GM12891 (cell line): ENCODE measurements at regions not wholly inside any gene's neighbourhood (a gene's known extent, or its start where the extent isn't known, plus 50 kb on each side); places are given as distances from the start of the nearest gene placed in this dataset.

ENCODE experiments used
- DNase-seq: peaks from one replicate; pipeline ENCODE4 v3.0.0; 2011; ENCODE audit warnings: low spot score; ENCODE audit not compliant: insufficient read length
- FAIRE-seq: peaks from 2 replicates; lab custom pipeline; 2011; peaks lifted over from hg19 to GRCh38; lab: Jason Lieb, UNC
- PAX5 ChIP-seq: IDR thresholded peaks from 2 replicates; pipeline ENCODE4 v1.6.1; 2011; ENCODE audit warnings: low read length, moderate library complexity, mild to moderate bottlenecking; ENCODE audit not compliant: insufficient read depth, severe bottlenecking
- POLR2A ChIP-seq: IDR thresholded peaks from 2 replicates; pipeline ENCODE4 v1.6.1; 2011; ENCODE audit warnings: low read depth, low read length, control low read depth
- POLR2AphosphoS5 ChIP-seq: IDR thresholded peaks from 2 replicates; pipeline ENCODE4 v1.6.1; 2011; ENCODE audit warnings: low read depth, low read length, control low read depth
- POU2F2 ChIP-seq: IDR thresholded peaks from 2 replicates; pipeline ENCODE4 v1.6.1; 2011; ENCODE audit warnings: low read depth, mild to moderate bottlenecking, control low read depth, low read length, moderate library complexity
- SPI1 ChIP-seq: IDR thresholded peaks from 2 replicates; pipeline ENCODE4 v1.6.1; 2011; ENCODE audit warnings: low read depth, low read length, control low read depth
- TAF1 ChIP-seq: IDR thresholded peaks from 2 replicates; pipeline ENCODE4 v1.6.1; 2011; ENCODE audit warnings: low read depth, low read length, control low read depth

- DNase-seq (no peak), FAIRE-seq (no peak)
- no peak for TF ChIP-seq SPI1
- TF ChIP-seq POLR2A, result no peak
- TF ChIP-seq POLR2AphosphoS5, result no peak
These were observed 192.4 kb upstream of the PEX5L start for GRCh38 chr3:180229113-180229512.

GRCh38 chr3:180239939-180240338, 203.2 kb upstream of the PEX5L start:
- DNase-seq, result no peak
- no peak for FAIRE-seq
- no peak for TF ChIP-seq POU2F2
- no peak for TF ChIP-seq POLR2AphosphoS5
- no peak for TF ChIP-seq POLR2A
- no peak for TF ChIP-seq PAX5
- no peak for TF ChIP-seq SPI1
- TF ChIP-seq TAF1, result no peak

GRCh38 chr3:180246688-180247195, 210.0 kb upstream of the PEX5L start:
- no peak for TF ChIP-seq POLR2A
- TF ChIP-seq POU2F2, result no peak
- no peak for TF ChIP-seq PAX5
- TF ChIP-seq SPI1, result no peak
- no peak for TF ChIP-seq TAF1
- TF ChIP-seq POLR2AphosphoS5, result no peak
- DNase-seq (no peak), FAIRE-seq (no peak)

- FAIRE-seq (no peak), DNase-seq (no peak)
- TF ChIP-seq PAX5 (no peak), POLR2A (no peak), SPI1 (no peak), POU2F2 (no peak), TAF1 (no peak), POLR2AphosphoS5 (no peak)
These were observed 213.4 kb upstream of the PEX5L start for GRCh38 chr3:180250172-180250571.

GRCh38 chr3:180252683-180253082, 215.9 kb upstream of the PEX5L start:
- DNase-seq, result no peak
- no peak for FAIRE-seq

DNA sequence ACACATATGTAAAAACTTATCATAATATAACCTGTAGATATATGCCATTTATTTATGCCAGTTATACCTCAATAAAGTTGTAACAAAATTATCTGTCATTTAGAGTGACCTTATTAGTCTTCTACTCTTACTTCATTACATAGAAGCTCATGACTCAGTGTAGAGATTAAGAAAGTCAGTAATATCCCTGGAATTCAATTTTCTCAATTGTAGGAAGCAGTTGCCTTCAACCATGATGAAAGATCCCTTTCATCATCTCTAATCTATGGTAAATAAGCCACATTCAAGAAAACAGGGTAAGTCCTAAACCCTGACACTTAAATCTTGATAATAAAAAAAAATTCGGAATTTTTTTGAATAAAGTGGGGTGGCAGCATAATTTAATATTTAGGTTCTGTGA, 216.5 kb upstream of the PEX5L start:
- TF ChIP-seq POLR2A (no peak), POLR2AphosphoS5 (no peak), PAX5 (no peak), SPI1 (no peak), POU2F2 (no peak), TAF1 (no peak)
- FAIRE-seq, result no peak
- no peak for DNase-seq

More at GRCh38 chr3:180252683-180253082, 215.9 kb upstream of the PEX5L start:
- TF ChIP-seq SPI1 (no peak), TAF1 (no peak), PAX5 (no peak), POLR2AphosphoS5 (no peak)

DNA sequence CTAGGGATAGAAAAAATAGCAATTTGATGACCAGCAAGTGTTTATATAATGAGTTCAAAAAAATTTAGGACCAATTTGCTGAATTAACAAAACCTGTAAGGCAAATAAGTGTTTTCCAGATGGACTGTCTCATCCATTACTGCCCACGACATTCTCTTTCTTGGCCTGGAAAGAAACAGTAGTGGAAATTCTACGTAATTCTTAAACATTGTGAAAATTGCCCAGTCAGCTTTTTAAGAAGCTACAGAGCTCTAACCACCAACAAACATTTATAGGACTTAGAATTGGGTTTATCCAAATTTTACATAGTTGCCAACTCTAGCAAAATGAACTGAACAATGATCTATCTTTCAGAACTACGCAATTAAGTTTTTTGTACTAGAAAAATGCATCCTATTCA, 227.7 kb upstream of the PEX5L start:
- FAIRE-seq (no peak), DNase-seq (no peak)

GRCh38 chr3:180265551-180265950, 228.8 kb upstream of the PEX5L start:
- DNase-seq, result no peak
- no peak for TF ChIP-seq POLR2A
- no peak for TF ChIP-seq PAX5
- no peak for TF ChIP-seq TAF1
- no peak for FAIRE-seq

More for the DNA sequence above, 227.7 kb upstream of the PEX5L start:
- TF ChIP-seq SPI1, result no peak
- no peak for TF ChIP-seq TAF1
- TF ChIP-seq POLR2AphosphoS5, result no peak
- no peak for TF ChIP-seq PAX5
- TF ChIP-seq POU2F2, result no peak
- no peak for TF ChIP-seq POLR2A

DNA sequence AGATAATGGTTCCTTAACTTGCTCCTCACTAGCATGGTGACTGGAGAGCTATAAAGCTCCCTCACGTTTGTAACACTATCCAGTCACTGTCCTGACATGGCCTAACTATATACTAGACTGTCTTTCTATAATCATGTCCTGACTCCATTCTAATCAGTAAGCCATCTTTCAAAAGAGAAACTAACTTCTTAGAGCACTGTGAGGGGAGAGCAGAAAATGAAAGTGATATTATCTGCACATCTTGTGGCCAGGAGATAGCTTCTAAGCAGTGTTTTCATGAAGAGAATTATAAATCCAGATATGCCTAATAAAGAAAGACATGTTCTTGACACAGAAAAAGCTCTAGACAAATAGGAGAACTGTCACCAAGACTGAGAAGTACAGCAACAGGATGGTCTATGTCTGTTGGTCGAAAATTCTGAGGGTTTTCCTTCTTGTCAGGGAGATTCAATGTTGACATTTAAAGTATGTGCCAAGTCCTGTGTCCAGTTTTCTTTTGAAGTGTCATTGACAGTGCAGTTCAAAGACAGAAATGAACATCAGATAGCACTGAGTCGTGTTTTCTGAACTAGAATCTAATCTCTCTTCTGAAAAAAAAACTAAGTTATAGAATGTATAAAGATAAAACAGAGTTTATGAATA, 230.6 kb upstream of the PEX5L start:
- DNase-seq (no peak), FAIRE-seq (peak; percentile 89)
- TF ChIP-seq POLR2A (no peak), TAF1 (no peak)

- FAIRE-seq (no peak), DNase-seq (no peak)
- TF ChIP-seq POU2F2, result no peak
- TF ChIP-seq POLR2A, result no peak
- TF ChIP-seq TAF1, result no peak
- TF ChIP-seq POLR2AphosphoS5, result no peak
- TF ChIP-seq SPI1, result no peak
- TF ChIP-seq PAX5, result no peak
These were observed 237.8 kb upstream of the PEX5L start for GRCh38 chr3:180274536-180274935.
